C4-2B (cell line): ENCODE measurements at regions not wholly inside any gene's neighbourhood (a gene's known extent, or its start where the extent isn't known, plus 50 kb on each side); places are given as distances from the start of the nearest gene placed in this dataset.

ENCODE experiments used
- H3K27ac ChIP-seq: fragments of 450-650 bp; 2 replicates; pipeline ENCODE4 v1.5.1; 2017
- ZFX ChIP-seq: fragments of 450-650 bp; IDR thresholded peaks from 2 replicates; pipeline ENCODE4 v1.6.1; 2017
- TF ChIP-seq, protein P1 (sequence below): fragments of 450-650 bp; conservative IDR thresholded peaks from 2 replicates; pipeline ENCODE4 v1.5.1; 2017; ENCODE audit warnings: mild to moderate bottlenecking

GRCh38 chr5:125465703-125466102 lies 719.3 kb upstream of the ZNF608 start:
- H3K27ac ChIP-seq, result no peak overlapping the region
- TF ChIP-seq, protein P1, sequence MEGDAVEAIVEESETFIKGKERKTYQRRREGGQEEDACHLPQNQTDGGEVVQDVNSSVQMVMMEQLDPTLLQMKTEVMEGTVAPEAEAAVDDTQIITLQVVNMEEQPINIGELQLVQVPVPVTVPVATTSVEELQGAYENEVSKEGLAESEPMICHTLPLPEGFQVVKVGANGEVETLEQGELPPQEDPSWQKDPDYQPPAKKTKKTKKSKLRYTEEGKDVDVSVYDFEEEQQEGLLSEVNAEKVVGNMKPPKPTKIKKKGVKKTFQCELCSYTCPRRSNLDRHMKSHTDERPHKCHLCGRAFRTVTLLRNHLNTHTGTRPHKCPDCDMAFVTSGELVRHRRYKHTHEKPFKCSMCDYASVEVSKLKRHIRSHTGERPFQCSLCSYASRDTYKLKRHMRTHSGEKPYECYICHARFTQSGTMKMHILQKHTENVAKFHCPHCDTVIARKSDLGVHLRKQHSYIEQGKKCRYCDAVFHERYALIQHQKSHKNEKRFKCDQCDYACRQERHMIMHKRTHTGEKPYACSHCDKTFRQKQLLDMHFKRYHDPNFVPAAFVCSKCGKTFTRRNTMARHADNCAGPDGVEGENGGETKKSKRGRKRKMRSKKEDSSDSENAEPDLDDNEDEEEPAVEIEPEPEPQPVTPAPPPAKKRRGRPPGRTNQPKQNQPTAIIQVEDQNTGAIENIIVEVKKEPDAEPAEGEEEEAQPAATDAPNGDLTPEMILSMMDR, result no peak
- TF ChIP-seq ZFX, result no peak

DNA sequence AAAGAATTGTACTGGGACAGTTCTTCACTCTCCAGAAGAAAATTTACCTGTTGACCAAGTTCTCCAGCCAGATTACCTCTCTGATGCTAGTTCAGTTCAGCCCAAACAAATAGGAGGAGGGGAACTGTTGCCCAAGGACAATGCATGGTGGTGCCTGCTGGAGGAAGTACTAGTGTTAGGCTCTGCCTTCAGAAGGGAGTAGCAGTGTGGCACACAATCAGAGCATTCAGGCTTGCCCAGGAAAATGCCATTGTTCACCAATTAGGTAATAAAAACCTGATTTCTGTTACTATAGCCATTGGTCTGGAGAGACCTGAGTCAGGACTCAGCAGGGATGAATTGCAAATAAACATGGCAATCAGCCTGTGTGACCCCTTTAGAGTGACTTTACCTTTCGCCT lies 720.8 kb upstream of the ZNF608 start:
- H3K27ac ChIP-seq, result no peak overlapping the region
- TF ChIP-seq, protein P1, result no peak
- no peak for TF ChIP-seq ZFX

GRCh38 chr5:125470280-125470902 lies 724.0 kb upstream of the ZNF608 start:
- TF ChIP-seq, protein P1, result no peak
- TF ChIP-seq ZFX, result no peak
- H3K27ac ChIP-seq, result no peak overlapping the region

GRCh38 chr5:125476901-125477585 lies 730.6 kb upstream of the ZNF608 start:
- no peak overlapping the region for H3K27ac ChIP-seq
- TF ChIP-seq, protein P1, result no peak
- no peak for TF ChIP-seq ZFX

DNA sequence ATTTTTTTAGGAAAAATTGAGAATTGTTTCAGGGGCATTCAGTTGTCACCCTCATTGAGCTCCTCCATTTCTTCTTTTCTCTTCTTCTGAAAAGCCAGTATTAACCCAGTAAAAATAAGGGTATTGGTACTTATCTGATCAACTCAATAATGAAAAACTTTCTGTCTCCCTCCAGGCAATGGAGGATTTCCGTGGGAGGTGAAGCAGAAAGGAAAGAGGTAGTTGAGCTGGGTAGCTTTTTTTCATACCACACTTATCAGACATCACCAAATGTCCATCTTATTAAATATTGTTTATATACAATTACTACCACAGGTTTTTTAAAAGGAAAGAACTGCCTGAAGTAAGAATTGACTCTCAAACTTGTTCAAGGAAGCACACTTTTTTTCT lies 731.1 kb upstream of the ZNF608 start:
- no peak overlapping the region for H3K27ac ChIP-seq
- TF ChIP-seq, protein P1, result no peak
- no peak for TF ChIP-seq ZFX

- H3K27ac ChIP-seq, result peak overlapping the region; percentile 64
- TF ChIP-seq ZFX, result no peak
- TF ChIP-seq, protein P1, result no peak
These were observed 732.2 kb upstream of the ZNF608 start for GRCh38 chr5:125478599-125478998.

DNA sequence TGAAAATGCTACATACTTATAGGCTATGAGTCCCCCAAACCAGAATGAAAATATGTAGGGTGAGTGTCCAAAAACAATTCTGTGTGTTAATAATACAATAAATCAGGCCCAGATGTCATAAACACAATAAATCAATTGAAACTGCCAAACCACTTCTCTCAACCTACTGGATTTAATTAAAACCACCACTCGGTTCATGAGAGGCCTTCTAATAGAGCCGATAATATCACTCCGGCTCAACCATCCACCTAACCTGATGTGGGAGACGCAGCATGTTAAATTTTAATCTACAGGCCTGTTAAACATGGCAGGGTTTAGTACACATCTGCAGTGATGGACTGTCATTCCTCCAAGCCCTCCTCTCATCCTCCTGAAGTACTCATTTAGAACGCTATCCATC lies 734.5 kb upstream of the ZNF608 start:
- TF ChIP-seq, protein P1, result no peak
- TF ChIP-seq ZFX, result no peak
- H3K27ac ChIP-seq, result no peak overlapping the region
